ENCODE measurements at regions not wholly inside any gene's neighbourhood (a gene's known extent, or its start where the extent isn't known, plus 50 kb on each side); places are given as distances from the start of the nearest gene placed in this dataset.

DNA sequence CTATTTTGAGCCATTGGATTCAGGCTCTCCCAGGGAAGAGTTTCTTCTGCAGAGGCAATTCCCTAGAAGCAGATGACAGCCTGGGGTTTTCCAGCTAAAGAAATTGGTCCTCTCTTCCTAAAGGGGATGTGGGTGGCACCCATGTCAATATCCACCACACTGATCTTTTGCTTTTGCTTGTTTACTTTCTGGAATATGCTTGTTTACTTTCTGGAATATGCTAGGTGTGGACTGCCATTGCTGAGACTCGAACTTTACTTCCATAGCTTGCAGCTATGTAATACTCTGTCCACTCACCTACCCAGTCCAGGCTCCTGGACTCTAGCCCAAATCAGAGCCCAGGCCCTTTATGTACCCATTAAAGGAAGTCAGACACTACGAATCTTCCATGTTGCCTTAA is 92.1 kb upstream of the SMYD2 start:
- Histone ChIP-seq H3K27ac (ENCODE audit: low read depth, low read length) (no peak overlapping the region), H3K79me2 (ENCODE audit: control insufficient read depth, low read length) (no peaks in the 10 kb centered on the region), H3K27me3 (ENCODE audit: control insufficient read depth, low read length) (0 out of 2 replicates have a peak, but pooled peaks cover 5% of the 10 kb centered on the region), H3K9me2 (replicated peaks; ENCODE audit: control insufficient read depth, low read length) (no peaks in the 10 kb centered on the region), H3K4me3 (ENCODE audit: low read length) (no peak overlapping the region), H3F3A (ENCODE audit: control insufficient read depth, insufficient read depth) (no peaks in the 10 kb centered on the region), H4K20me1 (ENCODE audit: control insufficient read depth, insufficient read depth, low read depth, low read length) (no peaks in the 10 kb centered on the region), H3K4me2 (ENCODE audit: low read length) (no peak overlapping the region), H3K4me1 (ENCODE audit: control insufficient read depth, low read length) (no peaks in the 10 kb centered on the region), H3K9me3 (ENCODE audit: control insufficient read depth, insufficient read depth, low read length) (no peaks in the 10 kb centered on the region), H3K36me3 (ENCODE audit: control insufficient read depth, low read length) (no peaks in the 10 kb centered on the region)
- TF ChIP-seq EZH2phosphoT487 (IDR thresholded peaks at IDR 0.05; ENCODE audit: borderline replicate concordance, low read length), result no peak
- TF ChIP-seq, protein P1, sequence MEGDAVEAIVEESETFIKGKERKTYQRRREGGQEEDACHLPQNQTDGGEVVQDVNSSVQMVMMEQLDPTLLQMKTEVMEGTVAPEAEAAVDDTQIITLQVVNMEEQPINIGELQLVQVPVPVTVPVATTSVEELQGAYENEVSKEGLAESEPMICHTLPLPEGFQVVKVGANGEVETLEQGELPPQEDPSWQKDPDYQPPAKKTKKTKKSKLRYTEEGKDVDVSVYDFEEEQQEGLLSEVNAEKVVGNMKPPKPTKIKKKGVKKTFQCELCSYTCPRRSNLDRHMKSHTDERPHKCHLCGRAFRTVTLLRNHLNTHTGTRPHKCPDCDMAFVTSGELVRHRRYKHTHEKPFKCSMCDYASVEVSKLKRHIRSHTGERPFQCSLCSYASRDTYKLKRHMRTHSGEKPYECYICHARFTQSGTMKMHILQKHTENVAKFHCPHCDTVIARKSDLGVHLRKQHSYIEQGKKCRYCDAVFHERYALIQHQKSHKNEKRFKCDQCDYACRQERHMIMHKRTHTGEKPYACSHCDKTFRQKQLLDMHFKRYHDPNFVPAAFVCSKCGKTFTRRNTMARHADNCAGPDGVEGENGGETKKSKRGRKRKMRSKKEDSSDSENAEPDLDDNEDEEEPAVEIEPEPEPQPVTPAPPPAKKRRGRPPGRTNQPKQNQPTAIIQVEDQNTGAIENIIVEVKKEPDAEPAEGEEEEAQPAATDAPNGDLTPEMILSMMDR (IDR thresholded peaks at IDR 0.05; ENCODE audit: low read depth, low read length, poor library complexity, severe bottlenecking), result no peak

- TF ChIP-seq, protein P1 (IDR thresholded peaks at IDR 0.05; ENCODE audit: low read depth, low read length, poor library complexity, severe bottlenecking), result no peak
- TF ChIP-seq EZH2phosphoT487 (IDR thresholded peaks at IDR 0.05; ENCODE audit: borderline replicate concordance, low read length), result no peak
- Histone ChIP-seq H3K4me3 (ENCODE audit: low read length) (no peak overlapping the region), H3K9me3 (ENCODE audit: control insufficient read depth, insufficient read depth, low read length) (no peaks in the 10 kb centered on the region), H3K36me3 (ENCODE audit: control insufficient read depth, low read length) (no peaks in the 10 kb centered on the region), H3K79me2 (ENCODE audit: control insufficient read depth, low read length) (no peaks in the 10 kb centered on the region), H3F3A (ENCODE audit: control insufficient read depth, insufficient read depth) (no peaks in the 10 kb centered on the region), H4K20me1 (ENCODE audit: control insufficient read depth, insufficient read depth, low read depth, low read length) (no peaks in the 10 kb centered on the region), H3K9me2 (replicated peaks; ENCODE audit: control insufficient read depth, low read length) (no peaks in the 10 kb centered on the region), H3K4me2 (ENCODE audit: low read length) (no peak overlapping the region), H3K4me1 (ENCODE audit: control insufficient read depth, low read length) (no peaks in the 10 kb centered on the region), H3K27me3 (ENCODE audit: control insufficient read depth, low read length) (peaks cover 7% of the 10 kb centered on the region; the same call in 1 of the 2 replicates), H3K27ac (ENCODE audit: low read depth, low read length) (no peak overlapping the region)
These were observed 87.9 kb upstream of the SMYD2 start for GRCh38 chr1:214192825-214193643.

DNA sequence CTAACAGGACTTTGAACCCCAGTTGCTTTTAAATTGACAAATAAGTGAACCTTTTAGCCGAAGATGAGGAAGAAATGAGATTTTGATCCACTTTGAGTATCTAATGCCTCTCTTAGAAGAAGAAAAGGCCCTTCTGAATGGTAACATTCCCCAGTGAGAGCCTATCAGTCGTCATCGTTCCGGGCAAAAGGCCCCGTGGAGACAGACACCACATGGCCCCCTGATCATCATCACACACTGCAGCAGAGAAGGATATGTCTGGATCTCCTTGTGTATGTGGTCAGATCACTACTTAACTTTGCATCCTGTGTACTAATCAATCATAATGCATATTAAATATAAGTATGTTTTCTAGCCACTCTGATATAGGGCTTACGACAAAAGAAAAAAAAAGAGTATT is 87.3 kb upstream of the SMYD2 start:
- Histone ChIP-seq H3K27me3 (ENCODE audit: control insufficient read depth, low read length) (peaks cover 6% of the 10 kb centered on the region; the same call in 1 of the 2 replicates), H3K4me3 (ENCODE audit: low read length) (no peak overlapping the region), H3K4me2 (ENCODE audit: low read length) (no peak overlapping the region), H3K27ac (ENCODE audit: low read depth, low read length) (no peak overlapping the region), H3K79me2 (ENCODE audit: control insufficient read depth, low read length) (no peaks in the 10 kb centered on the region), H3K4me1 (ENCODE audit: control insufficient read depth, low read length) (no peaks in the 10 kb centered on the region), H3K9me3 (ENCODE audit: control insufficient read depth, insufficient read depth, low read length) (no peaks in the 10 kb centered on the region), H3K9me2 (replicated peaks; ENCODE audit: control insufficient read depth, low read length) (no peaks in the 10 kb centered on the region), H3K36me3 (ENCODE audit: control insufficient read depth, low read length) (no peaks in the 10 kb centered on the region), H4K20me1 (ENCODE audit: control insufficient read depth, insufficient read depth, low read depth, low read length) (no peaks in the 10 kb centered on the region), H3F3A (ENCODE audit: control insufficient read depth, insufficient read depth) (no peaks in the 10 kb centered on the region)
- TF ChIP-seq EZH2phosphoT487 (IDR thresholded peaks at IDR 0.05; ENCODE audit: borderline replicate concordance, low read length), result no peak

DNA sequence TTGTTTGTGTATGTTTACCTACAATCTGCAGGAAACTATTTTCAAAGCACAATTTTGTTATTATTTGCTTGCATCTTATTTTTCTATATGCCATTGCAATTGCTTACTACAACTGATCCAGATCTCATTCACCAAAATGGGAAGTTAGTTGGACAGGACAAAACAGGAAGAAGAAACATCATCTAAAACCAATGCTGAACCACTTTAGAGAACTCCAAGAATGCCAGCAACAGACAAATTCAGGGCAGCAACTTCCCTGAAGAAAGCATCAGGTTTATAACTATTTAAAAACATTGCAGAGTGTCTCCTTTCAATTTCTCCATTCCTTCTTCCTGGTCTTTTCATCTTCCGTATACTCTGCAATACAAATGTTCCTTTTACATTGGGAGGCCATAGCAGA is 82.4 kb upstream of the SMYD2 start:
- Histone ChIP-seq H3K4me1 (ENCODE audit: control insufficient read depth, low read length) (no peaks in the 10 kb centered on the region), H3K9me2 (replicated peaks; ENCODE audit: control insufficient read depth, low read length) (no peaks in the 10 kb centered on the region), H3K27ac (ENCODE audit: low read depth, low read length) (no peak overlapping the region), H3K27me3 (ENCODE audit: control insufficient read depth, low read length) (peaks cover 10% of the 10 kb centered on the region; the same call in 1 of the 2 replicates), H4K20me1 (ENCODE audit: control insufficient read depth, insufficient read depth, low read depth, low read length) (no peaks in the 10 kb centered on the region), H3K36me3 (ENCODE audit: control insufficient read depth, low read length) (no peaks in the 10 kb centered on the region), H3F3A (ENCODE audit: control insufficient read depth, insufficient read depth) (no peaks in the 10 kb centered on the region), H3K9me3 (ENCODE audit: control insufficient read depth, insufficient read depth, low read length) (no peaks in the 10 kb centered on the region), H3K79me2 (ENCODE audit: control insufficient read depth, low read length) (no peaks in the 10 kb centered on the region), H3K4me3 (ENCODE audit: low read length) (no peak overlapping the region), H3K4me2 (ENCODE audit: low read length) (no peak overlapping the region)
- TF ChIP-seq EZH2phosphoT487 (IDR thresholded peaks at IDR 0.05; ENCODE audit: borderline replicate concordance, low read length), result no peak
- TF ChIP-seq, protein P1 (IDR thresholded peaks at IDR 0.05; ENCODE audit: low read depth, low read length, poor library complexity, severe bottlenecking), result no peak

Measured in DOHH2 (cell line).